Keratinocyte (primary cell): ENCODE measurements at regions not wholly inside any gene's neighbourhood (a gene's known extent, or its start where the extent isn't known, plus 50 kb on each side); places are given as distances from the start of the nearest gene placed in this dataset.

ENCODE experiments used
- DNase-seq: peaks from one replicate; pipeline ENCODE4 v3.0.0-alpha.2; 2011; ENCODE audit warnings: low read depth, missing footprints, low spot score
- FAIRE-seq: peaks from 2 replicates; lab custom pipeline; 2011; peaks lifted over from hg19 to GRCh38; lab: Jason Lieb, UNC
- H2AFZ ChIP-seq: 2 replicates; pipeline ENCODE4 v1.6.0; 2012; ENCODE audit warnings: low read length, control low read depth, inconsistent platforms; ENCODE audit not compliant: control insufficient read depth
- H3K27ac ChIP-seq: 2 replicates; pipeline ENCODE4 v1.5.1; 2011; ENCODE audit warnings: low read length; ENCODE audit not compliant: control insufficient read depth, insufficient read depth
- H3K27me3 ChIP-seq: 3 replicates; pipeline ENCODE4 v1.6.0; 2011; ENCODE audit warnings: low read length; ENCODE audit not compliant: control insufficient read depth, insufficient read depth; ENCODE audit errors: extremely low read depth
- H3K36me3 ChIP-seq, 2 experiments: 2 replicates in 1 of 2; 3 replicates in 1 of 2; pipeline ENCODE4 v1.5.1; 2011; ENCODE audit warnings: low read length in 2 of 2, mild to moderate bottlenecking in 1 of 2; ENCODE audit not compliant: control insufficient read depth in 2 of 2, insufficient read depth in 2 of 2; ENCODE audit errors: extremely low read depth in 1 of 2
- H3K4me1 ChIP-seq: 3 replicates; pipeline ENCODE4 v1.5.1; 2011; ENCODE audit warnings: low read length; ENCODE audit not compliant: control insufficient read depth, insufficient read depth; ENCODE audit errors: extremely low read depth
- H3K4me2 ChIP-seq: 3 replicates; pipeline ENCODE4 v1.6.0; 2011; ENCODE audit warnings: low read depth, low read length; ENCODE audit not compliant: control insufficient read depth, insufficient read depth; ENCODE audit errors: extremely low read depth
- H3K4me3 ChIP-seq, 3 experiments: fragments of 200-600 bp in 1 of 3; sonication (generic) in 1 of 3; 2 replicates in 2 of 3; 3 replicates in 1 of 3; pipeline ENCODE4 v1.5.1; 2011 to 2016; ENCODE audit warnings: low read length in 3 of 3, mild to moderate bottlenecking in 3 of 3, control low read depth in 2 of 3, inconsistent platforms in 1 of 3, low read depth in 1 of 3, mixed read lengths in 1 of 3, mixed run types in 1 of 3, moderate library complexity in 1 of 3; ENCODE audit not compliant: control insufficient read depth in 2 of 3, insufficient read depth in 2 of 3; ENCODE audit errors: extremely low read depth in 1 of 3
- H3K79me2 ChIP-seq: 2 replicates; pipeline ENCODE4 v1.6.0; 2012; ENCODE audit warnings: low read length; ENCODE audit not compliant: control insufficient read depth, insufficient read depth
- H3K9ac ChIP-seq: 3 replicates; pipeline ENCODE4 v1.6.0; 2011; ENCODE audit warnings: low read length; ENCODE audit not compliant: control insufficient read depth, insufficient read depth; ENCODE audit errors: extremely low read depth
- H3K9me1 ChIP-seq: 3 replicates; pipeline ENCODE4 v1.6.0; 2011; ENCODE audit warnings: low read length; ENCODE audit not compliant: control insufficient read depth, insufficient read depth; ENCODE audit errors: extremely low read depth
- H3K9me3 ChIP-seq: 2 replicates; pipeline ENCODE4 v1.5.1; 2012; ENCODE audit warnings: low read depth, low read length; ENCODE audit not compliant: control insufficient read depth
- H4K20me1 ChIP-seq: 3 replicates; pipeline ENCODE4 v1.6.0; 2011; ENCODE audit warnings: low read length; ENCODE audit not compliant: control insufficient read depth, insufficient read depth; ENCODE audit errors: extremely low read depth
- EZH2 ChIP-seq: IDR thresholded peaks from one replicate; pipeline ENCODE4 v1.6.1; 2012; ENCODE audit warnings: inconsistent platforms, mild to moderate bottlenecking, low read length, moderate library complexity
- dilution Hi-C: fragments of 300-500 bp; cut with MboI; formaldehyde crosslinking; loops from one replicate; pipeline ENCODE4 v1.7.0; 2020; ENCODE audit warnings: low sequenced_read_pairs; ENCODE audit not compliant: extremely low pct_ligation_motif_present
- TF ChIP-seq, protein P1 (sequence below), 3 experiments: IDR thresholded peaks in 1 of 3; conservative IDR thresholded peaks in 1 of 3; optimal IDR thresholded peaks in 1 of 3; 2 replicates in 2 of 3; 3 replicates in 1 of 3; pipeline versions ENCODE3 to v1.5.1; 2011; ENCODE audit warnings: low read length in 3 of 3, mild to moderate bottlenecking in 3 of 3, moderate library complexity in 2 of 3, control low read depth in 1 of 3, inconsistent platforms in 1 of 3; ENCODE audit not compliant: insufficient read depth in 2 of 3; ENCODE audit errors: extremely low read depth in 1 of 3

DNA sequence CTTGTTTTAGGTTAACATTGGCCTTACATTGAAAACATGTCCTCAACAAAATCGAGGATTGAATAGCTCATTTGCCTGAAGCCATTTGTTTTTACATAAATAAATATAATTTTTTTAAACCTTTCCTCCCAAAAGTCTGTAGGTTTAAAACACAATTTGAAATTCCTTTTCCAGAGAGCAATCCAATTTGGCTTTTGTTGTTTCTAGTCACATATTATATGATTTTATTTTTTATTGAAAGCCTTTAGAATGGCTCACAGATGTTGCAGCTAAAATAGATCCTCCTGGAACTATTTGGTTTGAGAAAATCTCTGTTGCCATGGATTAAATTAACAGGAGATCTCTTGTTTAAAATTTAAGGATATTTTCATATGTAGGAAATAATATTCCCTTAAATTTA lies 512.6 kb downstream of the KLF5 start:
- Histone ChIP-seq H3K27ac (no peak overlapping the region), H3K4me3 (no peak overlapping the region), H3K36me3 (no peaks in the 10 kb centered on the region), H3K79me2 (no peaks in the 10 kb centered on the region), H3K9ac (no peak overlapping the region), H3K27me3 (no peaks in the 10 kb centered on the region), H4K20me1 (no peaks in the 10 kb centered on the region), H3K4me2 (no peak overlapping the region), H3K9me1 (no peaks in the 10 kb centered on the region), H2AFZ (no peak overlapping the region), H3K9me3 (no peaks in the 10 kb centered on the region), H3K4me1 (no peaks in the 10 kb centered on the region)
- FAIRE-seq (no peak), DNase-seq (no peak)
- TF ChIP-seq, protein P1, sequence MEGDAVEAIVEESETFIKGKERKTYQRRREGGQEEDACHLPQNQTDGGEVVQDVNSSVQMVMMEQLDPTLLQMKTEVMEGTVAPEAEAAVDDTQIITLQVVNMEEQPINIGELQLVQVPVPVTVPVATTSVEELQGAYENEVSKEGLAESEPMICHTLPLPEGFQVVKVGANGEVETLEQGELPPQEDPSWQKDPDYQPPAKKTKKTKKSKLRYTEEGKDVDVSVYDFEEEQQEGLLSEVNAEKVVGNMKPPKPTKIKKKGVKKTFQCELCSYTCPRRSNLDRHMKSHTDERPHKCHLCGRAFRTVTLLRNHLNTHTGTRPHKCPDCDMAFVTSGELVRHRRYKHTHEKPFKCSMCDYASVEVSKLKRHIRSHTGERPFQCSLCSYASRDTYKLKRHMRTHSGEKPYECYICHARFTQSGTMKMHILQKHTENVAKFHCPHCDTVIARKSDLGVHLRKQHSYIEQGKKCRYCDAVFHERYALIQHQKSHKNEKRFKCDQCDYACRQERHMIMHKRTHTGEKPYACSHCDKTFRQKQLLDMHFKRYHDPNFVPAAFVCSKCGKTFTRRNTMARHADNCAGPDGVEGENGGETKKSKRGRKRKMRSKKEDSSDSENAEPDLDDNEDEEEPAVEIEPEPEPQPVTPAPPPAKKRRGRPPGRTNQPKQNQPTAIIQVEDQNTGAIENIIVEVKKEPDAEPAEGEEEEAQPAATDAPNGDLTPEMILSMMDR (optimal IDR thresholded peaks at IDR 0.05 in 1 of 3, IDR thresholded peaks at IDR 0.05 in 1 of 3, conservative IDR thresholded peaks at IDR 0.05 in 1 of 3; ENCODE audit: extremely low read depth in 1 of 3, insufficient read depth in 2 of 3, low read length in 3 of 3): no peak
- TF ChIP-seq EZH2: no peak
- dilution Hi-C loops: no loop called here

- no peaks in the 10 kb centered on the region for H3K36me3 ChIP-seq
- H3K4me1 ChIP-seq: no peaks in the 10 kb centered on the region
- DNase-seq: no peak
- no peak overlapping the region for H3K9ac ChIP-seq
- H3K27ac ChIP-seq: no peak overlapping the region
- no peaks in the 10 kb centered on the region for H3K9me1 ChIP-seq
- peak overlapping the region; percentile 22 for H3K4me2 ChIP-seq
- H4K20me1 ChIP-seq: no peaks in the 10 kb centered on the region
- no peaks in the 10 kb centered on the region for H3K9me3 ChIP-seq
- H3K79me2 ChIP-seq: no peaks in the 10 kb centered on the region
- no peaks in the 10 kb centered on the region for H3K27me3 ChIP-seq
- peak; percentile 82 for FAIRE-seq
- dilution Hi-C loops: no loop called here
- no peak overlapping the region for H2AFZ ChIP-seq
- H3K4me3 ChIP-seq: no peak overlapping the region
- no peak for TF ChIP-seq EZH2
- TF ChIP-seq, protein P1 (optimal IDR thresholded peaks at IDR 0.05 in 1 of 3, IDR thresholded peaks at IDR 0.05 in 1 of 3, conservative IDR thresholded peaks at IDR 0.05 in 1 of 3; ENCODE audit: extremely low read depth in 1 of 3, insufficient read depth in 2 of 3, low read length in 3 of 3): no peak
Measured at GRCh38 chr13:73556902-73557301, 498.1 kb downstream of the KLF5 start.
